VCaP (cell line): ENCODE measurements at regions not wholly inside any gene's neighbourhood (a gene's known extent, or its start where the extent isn't known, plus 50 kb on each side); places are given as distances from the start of the nearest gene placed in this dataset.

ENCODE experiments used
- H3K27ac ChIP-seq: fragments of 450-650 bp; 2 replicates; pipeline ENCODE4 v1.5.1; 2017
- TF ChIP-seq, protein P1 (sequence below): fragments of 450-650 bp; conservative IDR thresholded peaks from 2 replicates; pipeline ENCODE4 v1.5.1; 2017; ENCODE audit warnings: mild to moderate bottlenecking, moderate library complexity

DNA sequence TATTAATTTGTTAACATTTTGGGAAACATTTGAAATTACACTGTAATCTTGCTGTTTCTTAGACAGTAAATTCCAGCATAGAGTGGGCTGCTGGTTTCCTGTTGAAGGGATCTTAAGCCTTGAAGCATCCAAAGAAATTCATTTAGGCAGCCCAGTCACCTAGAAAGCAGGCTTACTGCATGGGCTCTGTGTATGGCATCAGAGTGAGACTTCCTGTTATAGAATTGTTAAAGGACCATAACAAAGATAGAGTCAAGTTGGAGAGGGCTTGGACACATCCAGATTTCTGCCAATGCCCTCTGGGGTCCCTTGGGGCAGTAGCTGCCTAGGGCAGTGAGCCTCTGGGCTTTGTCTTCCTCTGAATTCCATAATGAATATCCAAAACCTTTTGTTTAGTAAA lies 149.2 kb downstream of the DYRK2 start:
- TF ChIP-seq, protein P1, sequence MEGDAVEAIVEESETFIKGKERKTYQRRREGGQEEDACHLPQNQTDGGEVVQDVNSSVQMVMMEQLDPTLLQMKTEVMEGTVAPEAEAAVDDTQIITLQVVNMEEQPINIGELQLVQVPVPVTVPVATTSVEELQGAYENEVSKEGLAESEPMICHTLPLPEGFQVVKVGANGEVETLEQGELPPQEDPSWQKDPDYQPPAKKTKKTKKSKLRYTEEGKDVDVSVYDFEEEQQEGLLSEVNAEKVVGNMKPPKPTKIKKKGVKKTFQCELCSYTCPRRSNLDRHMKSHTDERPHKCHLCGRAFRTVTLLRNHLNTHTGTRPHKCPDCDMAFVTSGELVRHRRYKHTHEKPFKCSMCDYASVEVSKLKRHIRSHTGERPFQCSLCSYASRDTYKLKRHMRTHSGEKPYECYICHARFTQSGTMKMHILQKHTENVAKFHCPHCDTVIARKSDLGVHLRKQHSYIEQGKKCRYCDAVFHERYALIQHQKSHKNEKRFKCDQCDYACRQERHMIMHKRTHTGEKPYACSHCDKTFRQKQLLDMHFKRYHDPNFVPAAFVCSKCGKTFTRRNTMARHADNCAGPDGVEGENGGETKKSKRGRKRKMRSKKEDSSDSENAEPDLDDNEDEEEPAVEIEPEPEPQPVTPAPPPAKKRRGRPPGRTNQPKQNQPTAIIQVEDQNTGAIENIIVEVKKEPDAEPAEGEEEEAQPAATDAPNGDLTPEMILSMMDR = no peak
- no peak overlapping the region for H3K27ac ChIP-seq

GRCh38 chr12:67798768-67799167 lies 150.2 kb downstream of the DYRK2 start:
- no peak overlapping the region for H3K27ac ChIP-seq
- TF ChIP-seq, protein P1 = no peak

DNA sequence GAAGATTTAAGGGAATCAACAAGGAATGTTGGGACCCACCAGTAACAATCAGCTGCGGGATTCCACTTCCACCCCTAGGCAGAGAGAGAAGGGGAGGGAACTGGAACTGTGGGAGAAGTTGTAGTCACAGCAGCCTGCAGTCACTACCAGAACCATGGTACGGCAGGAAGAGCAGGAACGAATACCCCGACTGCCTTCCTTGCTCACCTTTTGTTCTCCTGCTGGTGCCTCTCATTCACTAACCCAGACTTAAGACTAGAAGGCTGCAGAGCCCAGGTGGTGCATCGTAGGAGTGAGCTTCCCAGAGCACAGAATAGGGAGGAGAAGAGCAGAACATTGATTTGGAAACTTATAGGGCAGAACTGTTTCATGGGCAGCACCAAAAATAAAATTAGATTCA lies 154.2 kb downstream of the DYRK2 start:
- no peak overlapping the region for H3K27ac ChIP-seq
- TF ChIP-seq, protein P1 = no peak

- TF ChIP-seq, protein P1 = no peak
Measured at GRCh38 chr12:67803278-67803993, 154.9 kb downstream of the DYRK2 start.

GRCh38 chr12:67804168-67804567 lies 155.6 kb downstream of the DYRK2 start:
- TF ChIP-seq, protein P1 = no peak
- H3K27ac ChIP-seq = no peak overlapping the region

More at GRCh38 chr12:67803278-67803993, 154.9 kb downstream of the DYRK2 start:
- no peak overlapping the region for H3K27ac ChIP-seq

DNA sequence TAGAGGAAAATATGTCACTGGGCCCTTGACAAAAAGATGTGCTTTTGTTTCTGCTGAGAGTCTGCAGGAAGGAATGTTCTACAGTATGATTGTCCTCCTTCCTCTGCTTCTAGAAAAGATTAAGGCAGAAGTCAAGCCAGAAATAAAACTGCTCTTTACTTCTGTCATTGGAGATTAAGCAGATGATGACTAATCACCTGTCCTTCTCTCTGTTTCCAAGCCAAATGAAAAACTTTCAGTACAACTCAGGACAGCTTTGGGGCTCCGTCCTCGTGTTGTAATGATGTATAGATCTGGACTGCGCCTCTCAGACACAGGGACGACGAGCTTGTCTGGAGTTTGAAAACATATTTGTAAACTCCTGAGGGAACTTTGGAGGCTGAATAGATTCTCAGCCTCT lies 159.3 kb downstream of the DYRK2 start:
- TF ChIP-seq, protein P1 = no peak
- no peak overlapping the region for H3K27ac ChIP-seq

GRCh38 chr12:67810166-67810565 lies 161.6 kb downstream of the DYRK2 start:
- TF ChIP-seq, protein P1 = no peak

More at GRCh38 chr12:67810166-67810565, 161.6 kb downstream of the DYRK2 start:
- no peak overlapping the region for H3K27ac ChIP-seq
